ENCODE measurements at regions not wholly inside any gene's neighbourhood (a gene's known extent, or its start where the extent isn't known, plus 50 kb on each side); places are given as distances from the start of the nearest gene placed in this dataset.
"Not testable (repeated sequence)": the region's sequence is repeated elsewhere in the genome, so short reads cannot be mapped to it uniquely, and the experiment has no call there.

GRCh38 chr6:141251286-141251685 is 881.4 kb upstream of the GJE1 start:
- no peak for DNase-seq

- no peak for DNase-seq
These were observed 884.5 kb upstream of the GJE1 start for GRCh38 chr6:141248021-141248799.

- no peak for DNase-seq
These were observed 888.4 kb upstream of the GJE1 start for GRCh38 chr6:141244366-141244765.

GRCh38 chr6:141242957-141243356 is 889.8 kb upstream of the GJE1 start:
- no peak for DNase-seq

- no peak for DNase-seq
These were observed 903.4 kb upstream of the GJE1 start for GRCh38 chr6:141229296-141229695.

GRCh38 chr6:141218583-141218982 is 914.1 kb upstream of the GJE1 start:
- DNase-seq: no peak

GRCh38 chr6:141216726-141217125 is 916.0 kb upstream of the GJE1 start:
- DNase-seq: peak; percentile 45 to 66

GRCh38 chr6:141212296-141212695 is 920.4 kb upstream of the GJE1 start:
- DNase-seq: no peak

GRCh38 chr6:141211845-141212244 is 920.9 kb upstream of the GJE1 start:
- no peak for DNase-seq

- DNase-seq: no peak
These were observed 921.8 kb upstream of the GJE1 start for GRCh38 chr6:141210901-141211300.

GRCh38 chr6:141209890-141210289 is 922.8 kb upstream of the GJE1 start:
- no peak for DNase-seq

GRCh38 chr6:141208101-141208500 is 924.6 kb upstream of the GJE1 start:
- no peak for DNase-seq

- no peak for DNase-seq
These were observed 928.7 kb upstream of the GJE1 start for GRCh38 chr6:141203902-141204575.

GRCh38 chr6:141202626-141203025 is 930.1 kb upstream of the GJE1 start:
- no peak for DNase-seq

GRCh38 chr6:141199074-141199473 is 933.7 kb upstream of the GJE1 start:
- no peak for DNase-seq

- no peak for DNase-seq
These were observed 937.4 kb upstream of the GJE1 start for GRCh38 chr6:141195251-141195832.

GRCh38 chr6:141183368-141183767 is 949.4 kb upstream of the GJE1 start:
- DNase-seq: no peak

- not testable (repeated sequence) for DNase-seq
These were observed 957.3 kb upstream of the GJE1 start for GRCh38 chr6:141175458-141175857.

GRCh38 chr6:141174932-141175331 is 957.8 kb upstream of the GJE1 start:
- no peak for DNase-seq

- DNase-seq: no peak
These were observed 959.2 kb upstream of the GJE1 start for GRCh38 chr6:141173529-141173928.

- DNase-seq: no peak
These were observed 963.3 kb upstream of the GJE1 start for GRCh38 chr6:141169419-141169818.

GRCh38 chr6:141167945-141168344 is 964.8 kb upstream of the GJE1 start:
- DNase-seq: no peak

GRCh38 chr6:141165002-141165665 is 967.6 kb upstream of the GJE1 start:
- no peak for DNase-seq
